ENCODE measurements at regions not wholly inside any gene's neighbourhood (a gene's known extent, or its start where the extent isn't known, plus 50 kb on each side); places are given as distances from the start of the nearest gene placed in this dataset.

GRCh38 chr13:40410315-40410714 lies 256.1 kb downstream of the FOXO1 start:
- DNase-seq (ENCODE audit: low spot score): no peak

- no peak for DNase-seq (ENCODE audit: low spot score)
These were observed 246.2 kb downstream of the FOXO1 start for GRCh38 chr13:40420160-40420740.

DNA sequence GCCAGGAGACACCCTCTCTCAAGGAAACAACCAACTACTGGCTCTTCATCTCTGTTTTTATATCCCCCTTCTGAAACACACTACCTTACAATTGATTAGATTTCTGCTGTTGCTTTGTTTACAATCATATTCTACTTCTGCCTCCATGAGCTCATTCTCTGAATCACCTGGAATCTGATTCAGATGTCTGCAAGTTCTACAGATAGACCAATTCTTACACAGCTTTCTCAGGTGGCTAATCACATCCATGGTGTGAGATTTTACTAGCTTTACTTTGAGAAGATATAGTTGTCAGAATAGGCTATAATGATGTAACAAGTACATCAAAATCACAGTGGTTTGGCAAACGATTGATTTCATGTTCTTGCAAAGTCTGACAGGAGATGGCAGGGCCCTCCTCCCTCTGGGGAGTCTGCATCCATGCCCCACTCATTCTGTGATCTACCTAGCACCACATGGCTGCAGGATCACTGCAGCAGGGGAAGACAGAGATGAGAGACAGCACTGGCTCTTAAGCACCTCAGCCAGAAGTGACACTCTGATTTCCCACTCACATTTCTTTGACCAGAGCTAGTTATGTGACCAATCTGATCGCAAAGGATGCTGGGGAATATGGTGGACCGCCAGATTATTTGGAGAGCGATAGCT lies 243.7 kb downstream of the FOXO1 start:
- no peak for DNase-seq (ENCODE audit: low spot score)

GRCh38 chr13:40428354-40428753 lies 238.1 kb downstream of the FOXO1 start:
- no peak for DNase-seq (ENCODE audit: low spot score)

DNA sequence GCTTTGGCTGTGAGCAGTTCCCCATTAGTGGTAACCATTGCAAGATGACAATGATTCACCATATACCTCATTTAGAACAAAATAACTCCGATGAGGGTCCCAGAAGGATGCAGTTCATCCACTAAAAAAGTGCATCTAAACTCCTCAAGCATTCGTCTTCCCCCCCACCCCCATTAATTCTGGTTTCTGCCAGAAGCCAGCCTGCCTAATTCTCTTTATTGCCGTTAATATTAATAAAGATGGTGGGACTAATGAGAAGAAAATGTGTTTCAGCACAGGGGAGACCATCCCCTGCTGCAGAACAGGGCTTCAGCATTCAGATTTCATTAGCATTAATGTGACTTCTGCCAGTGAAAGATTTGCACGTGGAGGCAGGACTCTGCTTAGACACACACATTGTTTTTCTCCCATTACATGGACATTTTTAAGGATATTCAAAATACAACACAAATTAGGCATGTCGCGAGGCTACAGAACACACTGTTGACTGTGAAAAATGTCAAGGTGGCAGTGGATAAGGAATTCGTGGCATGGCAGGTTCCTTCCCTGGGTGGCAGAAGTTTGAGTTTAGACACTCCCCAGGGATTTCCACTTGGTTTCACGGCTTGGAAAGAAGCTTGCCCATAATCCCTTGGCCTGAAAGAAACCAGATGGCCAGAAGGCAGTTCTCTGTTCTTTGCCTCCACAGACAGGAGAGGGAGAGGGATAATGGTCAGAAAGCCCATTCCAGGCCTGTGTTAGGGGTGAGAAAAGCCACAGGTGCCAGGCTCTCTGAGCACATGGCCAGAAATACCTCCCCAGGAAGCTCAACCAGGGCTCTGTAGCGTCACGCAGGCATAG lies 236.5 kb downstream of the FOXO1 start:
- peak; percentile 27 for DNase-seq (ENCODE audit: low spot score)

- no peak for DNase-seq (ENCODE audit: low spot score)
These were observed 234.1 kb downstream of the FOXO1 start for GRCh38 chr13:40432018-40432978.

- no peak for DNase-seq (ENCODE audit: low spot score)
These were observed 233.4 kb downstream of the FOXO1 start for GRCh38 chr13:40433001-40433400.

- DNase-seq (ENCODE audit: low spot score): no peak
These were observed 232.9 kb downstream of the FOXO1 start for GRCh38 chr13:40433577-40433976.

DNA sequence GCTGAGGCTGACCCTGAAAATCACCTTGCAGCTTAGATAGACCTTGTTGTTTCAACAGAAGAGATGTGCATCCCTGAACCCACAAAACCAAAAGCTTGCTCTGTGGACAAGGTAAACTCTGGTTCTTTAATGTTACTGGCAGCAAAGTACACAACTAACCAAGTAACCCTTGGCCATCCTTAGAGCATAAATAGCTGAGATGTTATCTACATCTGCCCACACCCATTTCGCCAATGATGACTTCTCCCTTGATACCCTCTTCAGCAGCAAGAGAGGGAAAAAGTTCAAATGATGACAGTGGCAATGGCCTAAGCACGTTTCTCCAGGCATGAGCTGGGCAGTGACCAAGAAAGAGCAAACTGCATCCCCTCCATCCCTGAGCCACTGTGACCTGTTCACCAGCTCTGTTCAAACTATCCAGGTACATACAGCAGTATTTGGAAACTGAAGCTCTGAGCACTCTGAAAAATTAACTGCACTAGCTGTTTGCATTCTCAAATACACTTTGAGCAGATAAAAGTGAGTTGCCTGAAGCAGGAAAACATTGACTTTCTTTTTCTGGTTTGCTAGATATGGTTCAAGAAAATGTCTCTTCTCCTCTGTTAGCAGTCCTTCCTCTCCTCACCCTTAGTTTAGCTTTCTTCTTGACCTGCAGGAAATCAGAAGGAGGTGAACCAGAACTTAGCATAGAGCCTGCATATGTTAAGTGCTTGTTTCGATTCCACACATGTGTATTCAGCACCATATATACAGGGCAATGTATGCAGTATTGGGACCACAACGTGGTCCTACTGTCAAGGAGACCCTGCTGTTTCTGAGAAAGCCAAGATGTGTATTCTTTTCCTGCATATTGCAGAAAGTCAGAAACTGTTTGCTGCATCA lies 231.7 kb downstream of the FOXO1 start:
- DNase-seq (ENCODE audit: low spot score): no peak

DNA sequence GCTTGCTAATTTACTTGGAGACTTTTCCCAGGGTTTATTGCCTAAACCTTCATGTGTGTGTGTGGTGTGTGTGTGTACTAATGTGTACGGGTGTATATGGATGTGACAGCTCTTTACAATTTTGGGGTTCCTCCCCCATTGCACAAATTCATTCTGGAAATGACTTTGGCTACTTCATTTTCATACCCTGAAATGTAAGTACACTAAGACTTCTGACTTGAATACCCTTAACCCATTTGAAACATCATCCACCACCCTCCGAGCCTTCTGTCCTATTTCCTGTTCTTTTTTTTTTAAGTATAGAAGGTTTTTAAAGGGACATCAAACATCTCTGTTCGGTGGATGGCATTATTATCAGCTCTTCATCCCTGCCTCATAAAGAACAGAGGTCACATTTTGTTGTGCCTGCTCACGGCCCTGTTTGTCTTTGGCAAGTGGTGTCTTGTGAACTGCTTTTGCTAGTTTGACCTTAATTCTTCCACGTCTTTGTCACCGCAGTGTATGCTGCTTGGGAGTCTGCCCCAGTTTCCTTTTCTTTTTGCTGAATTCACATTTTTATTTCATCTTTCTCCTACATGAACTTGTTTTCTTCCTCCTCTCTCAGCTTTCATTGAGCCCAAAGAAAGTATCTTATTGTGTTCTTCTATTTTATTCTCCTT lies 228.3 kb downstream of the FOXO1 start:
- no peak for DNase-seq (ENCODE audit: low spot score)

DNA sequence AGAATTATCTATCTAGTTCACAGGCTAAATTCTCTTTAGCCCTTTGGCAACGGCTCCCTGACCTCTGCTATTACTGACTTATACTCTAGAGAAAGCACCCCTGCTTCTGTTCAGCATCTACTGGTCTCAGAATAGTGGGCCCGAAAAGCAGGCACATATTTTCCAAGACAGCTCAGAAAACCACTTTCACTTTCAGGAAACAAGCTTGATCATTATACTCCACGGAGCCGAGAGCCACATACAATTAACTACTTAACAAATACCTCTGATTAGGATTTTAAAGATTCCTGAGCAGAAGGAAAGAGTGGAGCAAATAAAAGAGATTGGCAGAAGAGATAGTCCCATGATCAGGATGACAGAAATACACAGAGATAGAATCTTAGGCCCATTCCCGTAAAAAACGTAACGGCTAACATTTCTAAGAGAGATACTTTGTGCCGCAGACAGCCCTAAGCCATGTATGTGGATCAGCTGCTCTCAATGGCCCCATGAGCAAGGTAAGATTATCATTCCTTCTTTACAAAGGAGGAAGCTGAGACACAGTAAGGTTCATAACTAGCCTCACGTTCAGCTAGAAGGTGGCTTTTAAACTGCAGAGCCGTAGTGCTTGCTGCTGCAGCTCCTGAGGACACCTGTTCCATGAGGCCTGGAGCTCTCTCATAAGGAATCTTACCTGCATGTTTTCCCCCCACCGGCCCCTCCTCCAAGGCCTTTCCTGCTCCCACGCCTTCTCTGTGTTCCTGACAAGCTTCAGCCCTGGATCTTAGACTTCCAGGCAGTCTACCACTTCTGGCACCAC lies 227.2 kb downstream of the FOXO1 start:
- DNase-seq (ENCODE audit: low spot score): no peak

DNA sequence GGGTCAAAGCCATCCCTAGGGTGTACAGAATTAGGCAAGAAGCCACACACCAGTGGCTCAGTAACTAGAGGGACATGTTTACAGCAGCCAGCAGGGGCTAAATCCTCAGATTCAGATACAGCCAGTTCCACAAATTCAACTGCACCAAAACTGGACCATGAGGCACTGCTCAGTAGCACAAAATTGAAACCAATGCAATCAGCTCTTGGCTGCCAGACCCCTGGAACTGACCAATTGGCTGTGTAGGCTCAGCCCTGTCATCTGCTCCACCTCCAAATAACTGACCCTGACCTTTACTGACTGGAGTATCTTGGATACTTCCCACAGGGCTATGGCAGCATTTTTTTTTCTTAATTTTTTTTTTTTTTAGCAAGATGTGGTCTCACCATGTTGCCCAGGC lies 226.5 kb downstream of the FOXO1 start:
- DNase-seq (ENCODE audit: low spot score): no peak

DNA sequence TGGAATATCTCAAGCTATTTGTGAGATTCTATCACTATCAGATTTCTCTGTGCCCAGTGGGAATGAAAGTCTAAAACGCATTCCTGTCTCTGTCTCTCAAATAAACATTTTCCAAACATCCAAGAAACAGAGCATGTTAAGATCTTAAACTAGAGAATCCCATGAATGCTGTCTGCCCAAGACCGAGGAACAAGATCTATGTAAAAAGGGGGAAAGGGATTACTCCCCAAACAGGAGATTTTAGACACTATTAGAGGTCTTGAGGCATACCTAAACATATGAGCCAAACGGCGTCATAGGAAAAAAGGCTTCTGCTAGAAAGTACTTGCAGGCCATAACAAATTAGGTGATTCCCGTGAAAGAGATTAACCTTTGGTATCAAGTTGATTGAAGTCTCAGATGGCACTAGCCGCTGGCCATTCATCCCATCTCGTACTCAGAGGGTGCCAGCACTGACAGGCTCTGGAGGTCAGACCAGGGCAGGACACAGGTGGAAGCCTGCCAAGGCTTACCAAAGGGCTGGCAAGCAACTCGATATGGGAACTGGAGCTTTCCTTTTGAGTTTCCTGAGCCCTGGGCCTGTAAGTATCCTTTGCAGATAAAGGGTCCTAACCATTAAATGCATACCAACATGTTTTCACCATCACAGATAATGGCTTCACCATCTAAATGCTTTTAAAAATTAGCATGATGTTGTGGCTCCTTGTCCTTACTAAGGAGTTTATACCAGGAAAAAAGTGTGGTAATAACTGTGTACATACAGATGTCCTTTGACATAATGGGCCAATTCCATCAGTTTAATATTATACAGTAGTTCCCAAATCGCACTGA lies 225.2 kb downstream of the FOXO1 start:
- no peak for DNase-seq (ENCODE audit: low spot score)

DNA sequence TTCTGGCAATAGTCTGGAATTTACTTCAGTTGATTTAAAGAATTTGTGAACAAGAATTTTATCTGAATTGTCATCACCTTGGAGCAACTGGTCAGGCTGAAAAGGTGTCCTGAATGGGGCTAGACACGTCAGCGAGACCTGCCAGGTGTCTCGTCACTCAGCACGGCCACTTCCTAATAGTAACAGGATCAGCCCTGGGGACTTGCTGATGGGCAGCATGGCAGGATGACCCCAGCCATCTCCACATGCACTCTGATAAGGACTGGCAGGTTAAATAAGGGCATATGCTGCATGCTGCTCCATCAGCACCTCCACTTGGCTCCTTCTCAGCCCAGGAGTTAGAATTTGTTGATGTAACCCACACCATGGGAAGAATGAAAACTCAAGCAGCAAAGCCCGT lies 224.2 kb downstream of the FOXO1 start:
- no peak for DNase-seq (ENCODE audit: low spot score)

- no peak for DNase-seq (ENCODE audit: low spot score)
These were observed 223.6 kb downstream of the FOXO1 start for GRCh38 chr13:40442826-40443225.

DNA sequence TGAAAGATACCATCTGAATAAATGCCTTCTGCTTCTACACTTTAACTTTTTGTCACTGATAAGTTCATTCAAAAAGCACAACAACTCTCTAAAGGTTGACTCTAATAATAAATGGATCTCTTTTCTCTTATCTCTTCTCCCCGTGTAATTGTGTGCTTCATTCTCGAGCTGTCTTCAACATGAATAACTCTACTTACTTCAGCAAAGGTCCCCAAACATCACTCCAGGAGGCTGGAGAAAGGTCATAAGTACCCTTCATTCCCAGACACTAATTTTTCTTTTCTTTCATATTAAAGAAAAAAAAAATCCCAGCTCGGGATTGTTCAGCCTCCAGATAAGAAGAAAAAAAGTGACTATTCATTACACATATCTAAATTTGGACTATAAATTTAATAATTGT lies 222.2 kb downstream of the FOXO1 start:
- DNase-seq (ENCODE audit: low spot score): no peak

- DNase-seq (ENCODE audit: low spot score): no peak
These were observed 220.9 kb downstream of the FOXO1 start for GRCh38 chr13:40445557-40445990.

- DNase-seq (ENCODE audit: low spot score): no peak
These were observed 220.1 kb downstream of the FOXO1 start for GRCh38 chr13:40446365-40446764.
